ENCODE measurements at regions not wholly inside any gene's neighbourhood (a gene's known extent, or its start where the extent isn't known, plus 50 kb on each side); places are given as distances from the start of the nearest gene placed in this dataset.

DNA sequence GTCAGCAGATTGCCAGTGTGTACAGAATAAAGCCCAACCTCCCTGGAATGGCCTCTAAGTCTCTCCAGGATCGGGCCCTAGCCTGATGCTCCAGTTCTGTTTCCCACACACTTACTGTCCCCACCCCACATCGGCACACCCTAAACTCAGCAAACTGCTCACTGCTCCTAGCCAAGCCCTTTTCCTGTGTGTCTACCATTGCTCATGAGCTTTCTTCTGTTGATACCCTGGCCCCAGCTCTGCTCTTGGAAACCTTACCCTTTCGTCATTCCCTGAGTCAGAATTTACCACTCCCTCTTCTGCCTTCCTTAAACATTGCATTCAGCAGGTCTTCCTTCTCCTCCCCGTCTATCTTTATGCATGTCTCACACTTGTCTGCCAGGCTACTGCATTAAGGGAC lies 158.9 kb downstream of the TMX1 start:
- TF ChIP-seq TARDBP (IDR thresholded peaks at IDR 0.05): no peak
- TF ChIP-seq, protein P1, sequence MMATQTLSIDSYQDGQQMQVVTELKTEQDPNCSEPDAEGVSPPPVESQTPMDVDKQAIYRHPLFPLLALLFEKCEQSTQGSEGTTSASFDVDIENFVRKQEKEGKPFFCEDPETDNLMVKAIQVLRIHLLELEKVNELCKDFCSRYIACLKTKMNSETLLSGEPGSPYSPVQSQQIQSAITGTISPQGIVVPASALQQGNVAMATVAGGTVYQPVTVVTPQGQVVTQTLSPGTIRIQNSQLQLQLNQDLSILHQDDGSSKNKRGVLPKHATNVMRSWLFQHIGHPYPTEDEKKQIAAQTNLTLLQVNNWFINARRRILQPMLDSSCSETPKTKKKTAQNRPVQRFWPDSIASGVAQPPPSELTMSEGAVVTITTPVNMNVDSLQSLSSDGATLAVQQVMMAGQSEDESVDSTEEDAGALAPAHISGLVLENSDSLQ (IDR thresholded peaks at IDR 0.05): no peak
- no peak for TF ChIP-seq ZNF384 (IDR thresholded peaks at IDR 0.05)
- no peak for TF ChIP-seq SUZ12 (IDR thresholded peaks at IDR 0.05)

Data from HEK293T (cell line).